ENCODE measurements at regions not wholly inside any gene's neighbourhood (a gene's known extent, or its start where the extent isn't known, plus 50 kb on each side); places are given as distances from the start of the nearest gene placed in this dataset.

GRCh38 chr7:80008039-80008438 is 126.6 kb upstream of the GNAI1 start:
- Histone ChIP-seq H3K27me3 (no peaks in the 10 kb centered on the region), H3K9ac (no peak overlapping the region)

GRCh38 chr7:80002865-80003264 is 131.8 kb upstream of the GNAI1 start:
- Mint-ChIP-seq H3K9me3 (no peaks in the 10 kb centered on the region), H3K4me3 (no peak overlapping the region), H3K4me1 (no peaks in the 10 kb centered on the region), H3K27ac (no peak overlapping the region), H3K36me3 (no peaks in the 10 kb centered on the region), H3K27me3 (ENCODE audit: insufficient read depth, low read depth) (no peaks in the 10 kb centered on the region)
- TF ChIP-seq EZH2phosphoT487 (IDR thresholded peaks at IDR 0.05): no peak
- TF ChIP-seq CTCF (IDR thresholded peaks at IDR 0.05): no peak
- TF ChIP-seq EZH2 (IDR thresholded peaks at IDR 0.05): no peak
- H3K9me3 ChIP-seq (ENCODE audit: low read depth): no peaks in the 10 kb centered on the region
- H3K27ac ChIP-seq: no peak overlapping the region
- DNase-seq (ENCODE audit: low spot score): no peak
- H3K4me1 ChIP-seq: no peaks in the 10 kb centered on the region
- no peaks in the 10 kb centered on the region for H3K36me3 ChIP-seq
- no peaks in the 10 kb centered on the region for H3F3A ChIP-seq (ENCODE audit: low read depth)
- no peaks in the 10 kb centered on the region for H3K79me2 ChIP-seq (ENCODE audit: low read depth)
- no peak overlapping the region for H3K9ac ChIP-seq
- no peak overlapping the region for H3K4me2 ChIP-seq
- H3K27me3 ChIP-seq: no peaks in the 10 kb centered on the region
- H3K4me3 ChIP-seq: no peak overlapping the region
- no peaks in the 10 kb centered on the region for H4K20me1 ChIP-seq (ENCODE audit: low read depth)
- H2AFZ ChIP-seq (replicated peaks): no peak overlapping the region

More at GRCh38 chr7:80008039-80008438, 126.6 kb upstream of the GNAI1 start:
- H3K36me3 ChIP-seq: no peaks in the 10 kb centered on the region
- Mint-ChIP-seq H3K4me1 (no peaks in the 10 kb centered on the region), H3K27me3 (ENCODE audit: insufficient read depth, low read depth) (no peaks in the 10 kb centered on the region), H3K9me3 (peaks cover 2% of the 10 kb centered on the region), H3K36me3 (no peaks in the 10 kb centered on the region), H3K4me3 (no peak overlapping the region), H3K27ac (no peak overlapping the region)
- no peaks in the 10 kb centered on the region for H3K9me3 ChIP-seq (ENCODE audit: low read depth)
- H2AFZ ChIP-seq (replicated peaks): no peak overlapping the region
- no peak overlapping the region for H3K27ac ChIP-seq
- DNase-seq (ENCODE audit: low spot score): no peak
- no peaks in the 10 kb centered on the region for H3F3A ChIP-seq (ENCODE audit: low read depth)
- H3K4me1 ChIP-seq: no peaks in the 10 kb centered on the region
- H3K79me2 ChIP-seq (ENCODE audit: low read depth): no peaks in the 10 kb centered on the region
- H3K4me3 ChIP-seq: no peak overlapping the region
- TF ChIP-seq EZH2 (IDR thresholded peaks at IDR 0.05) (no peak), EZH2phosphoT487 (IDR thresholded peaks at IDR 0.05) (no peak), CTCF (IDR thresholded peaks at IDR 0.05) (no peak)
- H4K20me1 ChIP-seq (ENCODE audit: low read depth): no peaks in the 10 kb centered on the region
- H3K4me2 ChIP-seq: no peak overlapping the region

- Histone ChIP-seq H4K20me1 (ENCODE audit: low read depth) (no peaks in the 10 kb centered on the region), H3K27me3 (no peaks in the 10 kb centered on the region), H3K9ac (no peak overlapping the region), H3K4me2 (no peak overlapping the region), H3K4me3 (no peak overlapping the region), H3K36me3 (no peaks in the 10 kb centered on the region), H3K4me1 (no peaks in the 10 kb centered on the region), H3K79me2 (ENCODE audit: low read depth) (no peaks in the 10 kb centered on the region), H2AFZ (replicated peaks) (no peak overlapping the region), H3F3A (ENCODE audit: low read depth) (no peaks in the 10 kb centered on the region), H3K9me3 (ENCODE audit: low read depth) (no peaks in the 10 kb centered on the region), H3K27ac (no peak overlapping the region)
- no peak for DNase-seq (ENCODE audit: low spot score)
- H3K36me3 Mint-ChIP-seq: no peaks in the 10 kb centered on the region
- H3K27me3 Mint-ChIP-seq (ENCODE audit: insufficient read depth, low read depth): no peaks in the 10 kb centered on the region
- TF ChIP-seq EZH2 (IDR thresholded peaks at IDR 0.05) (no peak), CTCF (IDR thresholded peaks at IDR 0.05) (no peak), EZH2phosphoT487 (IDR thresholded peaks at IDR 0.05) (no peak)
- no peak overlapping the region for H3K27ac Mint-ChIP-seq
- H3K4me3 Mint-ChIP-seq: no peak overlapping the region
- H3K4me1 Mint-ChIP-seq: no peaks in the 10 kb centered on the region
- no peaks in the 10 kb centered on the region for H3K9me3 Mint-ChIP-seq
Observed at GRCh38 chr7:79998363-79998762, 136.3 kb upstream of the GNAI1 start.

Measured in neural progenitor cell (in vitro differentiated cells).